Bronchial epithelial cell (primary cell): ENCODE measurements at regions not wholly inside any gene's neighbourhood (a gene's known extent, or its start where the extent isn't known, plus 50 kb on each side); places are given as distances from the start of the nearest gene placed in this dataset.

ENCODE experiments used
- DNase-seq: peaks from one replicate; pipeline ENCODE4 v3.0.0-alpha.2; 2010; ENCODE audit warnings: low read depth
- FAIRE-seq: peaks from 2 replicates; lab custom pipeline; 2011; peaks lifted over from hg19 to GRCh38; lab: Jason Lieb, UNC
- H3K27me3 ChIP-seq: 2 replicates; pipeline ENCODE4 v1.5.1; 2011; ENCODE audit warnings: low read length; ENCODE audit not compliant: control insufficient read depth, insufficient read depth
- H3K36me3 ChIP-seq: 2 replicates; pipeline ENCODE4 v1.5.1; 2011; ENCODE audit warnings: low read length; ENCODE audit not compliant: control insufficient read depth, insufficient read depth
- H3K4me3 ChIP-seq: 2 replicates; pipeline ENCODE4 v1.5.1; 2011; ENCODE audit warnings: mild to moderate bottlenecking, low read depth, low read length, control low read depth
- TF ChIP-seq, protein P1 (sequence below): IDR thresholded peaks from 2 replicates; pipeline ENCODE4 v1.5.1; 2011; ENCODE audit warnings: mild to moderate bottlenecking, moderate library complexity, low read length, control low read depth, inconsistent platforms; ENCODE audit not compliant: insufficient read depth, severe bottlenecking

DNA sequence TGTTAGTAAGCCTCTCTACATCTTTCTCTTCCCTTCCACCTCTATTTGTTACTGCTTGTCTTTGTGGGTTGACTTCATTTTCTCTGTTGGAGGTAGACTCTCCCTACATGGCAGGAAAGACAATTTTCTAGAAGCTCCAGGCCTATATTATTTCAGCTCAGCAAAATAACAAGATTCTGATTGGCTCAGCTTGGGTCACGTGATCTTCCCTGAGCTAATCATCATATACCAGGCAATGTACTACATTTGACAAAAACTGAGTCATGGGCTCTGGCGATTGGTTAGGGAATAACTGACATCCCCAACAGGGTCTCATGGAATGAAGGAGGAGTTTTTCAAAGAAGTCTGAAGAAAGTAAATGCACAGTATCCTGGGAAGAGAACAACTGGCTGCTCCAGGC, 65.6 kb upstream of the NR3C1 start:
- TF ChIP-seq, protein P1, sequence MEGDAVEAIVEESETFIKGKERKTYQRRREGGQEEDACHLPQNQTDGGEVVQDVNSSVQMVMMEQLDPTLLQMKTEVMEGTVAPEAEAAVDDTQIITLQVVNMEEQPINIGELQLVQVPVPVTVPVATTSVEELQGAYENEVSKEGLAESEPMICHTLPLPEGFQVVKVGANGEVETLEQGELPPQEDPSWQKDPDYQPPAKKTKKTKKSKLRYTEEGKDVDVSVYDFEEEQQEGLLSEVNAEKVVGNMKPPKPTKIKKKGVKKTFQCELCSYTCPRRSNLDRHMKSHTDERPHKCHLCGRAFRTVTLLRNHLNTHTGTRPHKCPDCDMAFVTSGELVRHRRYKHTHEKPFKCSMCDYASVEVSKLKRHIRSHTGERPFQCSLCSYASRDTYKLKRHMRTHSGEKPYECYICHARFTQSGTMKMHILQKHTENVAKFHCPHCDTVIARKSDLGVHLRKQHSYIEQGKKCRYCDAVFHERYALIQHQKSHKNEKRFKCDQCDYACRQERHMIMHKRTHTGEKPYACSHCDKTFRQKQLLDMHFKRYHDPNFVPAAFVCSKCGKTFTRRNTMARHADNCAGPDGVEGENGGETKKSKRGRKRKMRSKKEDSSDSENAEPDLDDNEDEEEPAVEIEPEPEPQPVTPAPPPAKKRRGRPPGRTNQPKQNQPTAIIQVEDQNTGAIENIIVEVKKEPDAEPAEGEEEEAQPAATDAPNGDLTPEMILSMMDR: no peak
- no peaks in the 10 kb centered on the region for H3K27me3 ChIP-seq
- FAIRE-seq (no peak), DNase-seq (no peak)
- no peaks in the 10 kb centered on the region for H3K36me3 ChIP-seq
- no peak overlapping the region for H3K4me3 ChIP-seq

DNA sequence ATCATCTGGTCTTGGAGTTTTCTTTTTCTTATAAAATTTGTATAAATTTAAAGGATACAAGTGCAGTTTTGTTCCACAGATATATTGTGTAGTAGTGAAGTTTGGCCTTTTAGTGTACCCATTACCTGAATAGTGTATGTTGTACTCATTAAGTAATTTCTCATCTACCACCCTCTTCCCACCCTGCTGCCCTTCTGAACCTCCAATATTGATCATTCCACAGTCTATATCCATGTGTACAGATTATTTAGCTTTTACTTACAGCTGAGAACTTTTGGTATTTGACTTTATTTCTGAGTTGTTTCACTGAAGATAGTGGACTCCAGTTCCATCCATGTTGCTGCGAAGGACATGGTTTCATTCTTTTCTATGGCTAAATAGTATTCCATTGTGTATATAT, 63.1 kb upstream of the NR3C1 start:
- Histone ChIP-seq H3K36me3 (no peaks in the 10 kb centered on the region), H3K27me3 (no peaks in the 10 kb centered on the region), H3K4me3 (no peak overlapping the region)
- TF ChIP-seq, protein P1: no peak
- DNase-seq: no peak
- FAIRE-seq: no peak

GRCh38 chr5:143464723-143465490, 61.4 kb upstream of the NR3C1 start:
- FAIRE-seq (no peak), DNase-seq (no peak)
- no peaks in the 10 kb centered on the region for H3K36me3 ChIP-seq
- H3K27me3 ChIP-seq: no peaks in the 10 kb centered on the region
- TF ChIP-seq, protein P1: no peak
- no peak overlapping the region for H3K4me3 ChIP-seq

GRCh38 chr5:143462431-143462830, 58.9 kb upstream of the NR3C1 start:
- Histone ChIP-seq H3K4me3 (no peak overlapping the region), H3K27me3 (no peaks in the 10 kb centered on the region), H3K36me3 (no peaks in the 10 kb centered on the region)
- TF ChIP-seq, protein P1: no peak
- no peak for FAIRE-seq
- DNase-seq: no peak

DNA sequence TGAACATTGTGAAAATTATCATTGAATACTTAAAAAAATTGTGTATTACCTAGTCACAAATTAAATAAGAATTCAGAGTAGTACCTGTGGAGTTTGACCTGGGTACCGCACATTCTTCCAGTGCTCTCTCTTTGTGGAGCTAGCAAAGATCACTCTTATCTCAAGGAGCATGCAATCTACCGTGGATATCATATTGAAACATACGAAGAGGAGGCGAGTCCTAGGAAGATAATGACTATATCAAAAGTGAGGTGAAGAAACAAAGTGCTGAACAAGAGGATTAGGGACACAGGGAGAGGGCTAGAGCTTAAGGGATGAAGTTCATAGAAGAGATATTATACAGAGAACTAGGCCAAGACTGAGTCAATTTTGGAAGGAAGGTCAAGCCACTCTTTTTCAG, 55.9 kb upstream of the NR3C1 start:
- no peak for FAIRE-seq
- TF ChIP-seq, protein P1: no peak

More for the DNA sequence above, 55.9 kb upstream of the NR3C1 start:
- H3K4me3 ChIP-seq: no peak overlapping the region
- no peak for DNase-seq
- no peaks in the 10 kb centered on the region for H3K27me3 ChIP-seq
- no peaks in the 10 kb centered on the region for H3K36me3 ChIP-seq
